ENCODE measurements at regions not wholly inside any gene's neighbourhood (a gene's known extent, or its start where the extent isn't known, plus 50 kb on each side); places are given as distances from the start of the nearest gene placed in this dataset.

DNA sequence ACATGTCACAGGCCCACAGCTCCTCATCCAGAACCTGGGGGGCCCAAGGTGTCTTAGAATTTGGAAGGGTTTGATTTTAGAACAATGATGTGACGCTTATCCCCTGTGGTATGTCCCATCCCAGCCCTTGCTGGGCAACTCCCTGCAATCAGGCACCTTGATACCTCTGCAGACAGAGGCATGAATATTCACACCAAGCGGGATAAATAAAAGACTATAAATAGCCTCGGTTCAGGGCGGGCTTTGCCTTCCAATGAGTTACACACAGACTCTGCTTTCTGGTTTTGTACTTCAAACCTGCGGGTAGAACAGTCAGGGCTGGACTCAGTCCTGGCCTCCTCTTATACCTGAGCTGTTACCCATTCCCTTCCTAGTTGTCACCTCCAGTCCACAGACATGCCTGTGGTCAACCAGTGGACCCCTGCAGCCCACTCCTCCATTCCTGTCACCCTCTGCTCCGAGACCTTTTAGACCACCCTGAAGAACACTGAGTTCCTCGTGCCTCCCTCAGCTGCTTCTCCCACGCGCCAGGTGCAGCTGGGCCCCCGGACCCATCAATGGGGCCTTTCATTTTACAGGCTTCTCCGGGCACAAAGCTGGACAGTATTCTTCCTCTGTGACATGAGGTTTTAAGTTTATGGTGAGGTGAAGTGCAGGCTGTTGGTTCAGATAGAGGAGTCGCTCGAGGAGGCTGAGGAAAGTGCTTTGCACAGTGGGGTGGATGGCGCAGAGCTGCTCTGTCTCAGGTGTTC, 120.1 kb upstream of the TNR start:
- TF ChIP-seq, protein P1, sequence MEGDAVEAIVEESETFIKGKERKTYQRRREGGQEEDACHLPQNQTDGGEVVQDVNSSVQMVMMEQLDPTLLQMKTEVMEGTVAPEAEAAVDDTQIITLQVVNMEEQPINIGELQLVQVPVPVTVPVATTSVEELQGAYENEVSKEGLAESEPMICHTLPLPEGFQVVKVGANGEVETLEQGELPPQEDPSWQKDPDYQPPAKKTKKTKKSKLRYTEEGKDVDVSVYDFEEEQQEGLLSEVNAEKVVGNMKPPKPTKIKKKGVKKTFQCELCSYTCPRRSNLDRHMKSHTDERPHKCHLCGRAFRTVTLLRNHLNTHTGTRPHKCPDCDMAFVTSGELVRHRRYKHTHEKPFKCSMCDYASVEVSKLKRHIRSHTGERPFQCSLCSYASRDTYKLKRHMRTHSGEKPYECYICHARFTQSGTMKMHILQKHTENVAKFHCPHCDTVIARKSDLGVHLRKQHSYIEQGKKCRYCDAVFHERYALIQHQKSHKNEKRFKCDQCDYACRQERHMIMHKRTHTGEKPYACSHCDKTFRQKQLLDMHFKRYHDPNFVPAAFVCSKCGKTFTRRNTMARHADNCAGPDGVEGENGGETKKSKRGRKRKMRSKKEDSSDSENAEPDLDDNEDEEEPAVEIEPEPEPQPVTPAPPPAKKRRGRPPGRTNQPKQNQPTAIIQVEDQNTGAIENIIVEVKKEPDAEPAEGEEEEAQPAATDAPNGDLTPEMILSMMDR (IDR thresholded peaks at IDR 0.05): no peak
- no peak for TF ChIP-seq EP300 (IDR thresholded peaks at IDR 0.05; ENCODE audit: low read depth)
- TF ChIP-seq POLR2AphosphoS5 (IDR thresholded peaks at IDR 0.05): no peak
- no peak for TF ChIP-seq POLR2A (IDR thresholded peaks at IDR 0.05)
